NOMO-1 treated with DMSO at 0.1 percent for 48 hours (cell line): ENCODE measurements at regions not wholly inside any gene's neighbourhood (a gene's known extent, or its start where the extent isn't known, plus 50 kb on each side); places are given as distances from the start of the nearest gene placed in this dataset.

Experiments used
- DNase-seq: peaks from one replicate; lab custom pipeline; 2025; ENCODE audit not compliant: unreplicated experiment; lab: John Stamatoyannopoulos, UW

DNA sequence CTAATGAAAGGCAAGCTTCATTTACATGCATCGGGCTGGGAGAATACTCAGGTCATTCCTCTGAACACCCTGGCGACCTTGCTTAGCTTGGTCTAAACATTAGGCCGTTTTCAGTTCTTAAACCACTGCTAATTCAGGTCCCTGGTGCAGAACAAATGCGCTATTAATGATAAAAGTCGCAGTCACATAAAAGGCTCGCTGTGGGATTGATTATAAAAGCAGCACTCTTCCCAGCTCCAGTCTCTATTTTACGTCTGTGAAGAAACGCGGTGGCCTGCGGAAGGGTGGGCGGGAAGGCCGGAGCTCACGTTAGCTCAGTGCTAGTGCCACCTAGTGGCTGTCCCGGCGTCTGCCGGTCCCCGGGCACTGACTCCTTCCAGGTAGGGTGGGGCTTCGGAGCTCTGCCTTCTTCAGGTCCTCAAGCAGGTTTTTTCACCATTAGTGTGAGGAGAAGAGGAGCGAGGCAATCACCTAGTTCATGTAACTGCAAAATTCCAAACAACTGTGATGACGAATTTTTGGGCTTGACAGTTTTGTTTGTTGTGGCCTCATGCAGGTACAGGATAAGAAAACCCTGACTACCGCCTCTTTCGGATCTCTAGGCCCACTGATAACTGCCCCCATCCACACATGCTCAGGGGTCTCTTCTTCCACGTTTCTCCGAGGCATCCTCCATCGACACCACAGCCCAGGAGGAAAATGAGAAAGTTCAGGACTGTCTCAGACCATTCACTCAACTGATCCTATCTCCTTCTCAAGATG lies 66.5 kb upstream of the CLMP start:
- peak; percentile 78 for DNase-seq

GRCh38 chr11:123260511-123261211 lies 65.6 kb upstream of the CLMP start:
- no peak for DNase-seq

- DNase-seq, result no peak
Measured at GRCh38 chr11:123258877-123259276, 63.8 kb upstream of the CLMP start.

DNA sequence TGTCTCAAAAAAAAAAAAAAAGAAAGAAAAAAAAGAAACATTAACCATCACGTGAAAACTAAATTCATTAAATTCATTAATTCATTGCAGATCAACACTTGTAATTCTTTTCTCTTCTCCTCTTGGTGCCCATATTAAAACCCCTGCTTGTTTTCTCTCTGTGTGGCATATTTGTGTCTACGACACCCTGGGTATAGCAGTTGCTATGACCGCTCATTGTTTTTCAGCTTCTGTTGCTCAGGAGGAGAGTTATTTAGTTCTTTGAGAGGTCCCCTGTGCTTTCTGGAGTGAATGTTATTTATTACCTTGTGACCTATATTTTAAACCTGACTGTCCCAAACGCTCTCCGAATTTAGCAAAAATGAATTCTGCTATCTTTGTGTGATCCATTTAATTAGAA lies 62.3 kb upstream of the CLMP start:
- no peak for DNase-seq

- DNase-seq, result no peak
Measured at GRCh38 chr11:123255909-123256308, 60.9 kb upstream of the CLMP start.

DNA sequence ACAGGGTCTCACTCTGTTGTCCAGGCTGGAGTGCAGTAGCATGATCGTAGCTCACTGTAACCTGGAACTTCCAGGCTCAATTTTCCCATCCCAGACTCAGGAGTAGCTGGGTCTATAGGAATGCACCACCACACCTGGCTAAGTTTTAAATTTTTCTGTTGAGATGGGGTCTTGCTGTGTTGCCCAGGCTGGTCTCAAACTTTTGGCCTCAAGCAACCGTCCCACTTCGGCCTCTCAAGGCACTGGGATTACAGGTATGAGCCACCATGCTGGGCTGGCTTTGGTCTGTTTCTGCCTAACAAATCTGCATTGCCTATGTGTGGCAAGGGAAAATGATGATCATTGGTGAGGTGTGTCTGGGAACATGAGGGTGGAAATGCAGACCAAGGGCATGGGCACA lies 59.3 kb upstream of the CLMP start:
- no peak for DNase-seq

- DNase-seq, result no peak
Measured at GRCh38 chr11:123253911-123254310, 58.9 kb upstream of the CLMP start.

GRCh38 chr11:123253223-123253622 lies 58.2 kb upstream of the CLMP start:
- DNase-seq, result no peak

DNA sequence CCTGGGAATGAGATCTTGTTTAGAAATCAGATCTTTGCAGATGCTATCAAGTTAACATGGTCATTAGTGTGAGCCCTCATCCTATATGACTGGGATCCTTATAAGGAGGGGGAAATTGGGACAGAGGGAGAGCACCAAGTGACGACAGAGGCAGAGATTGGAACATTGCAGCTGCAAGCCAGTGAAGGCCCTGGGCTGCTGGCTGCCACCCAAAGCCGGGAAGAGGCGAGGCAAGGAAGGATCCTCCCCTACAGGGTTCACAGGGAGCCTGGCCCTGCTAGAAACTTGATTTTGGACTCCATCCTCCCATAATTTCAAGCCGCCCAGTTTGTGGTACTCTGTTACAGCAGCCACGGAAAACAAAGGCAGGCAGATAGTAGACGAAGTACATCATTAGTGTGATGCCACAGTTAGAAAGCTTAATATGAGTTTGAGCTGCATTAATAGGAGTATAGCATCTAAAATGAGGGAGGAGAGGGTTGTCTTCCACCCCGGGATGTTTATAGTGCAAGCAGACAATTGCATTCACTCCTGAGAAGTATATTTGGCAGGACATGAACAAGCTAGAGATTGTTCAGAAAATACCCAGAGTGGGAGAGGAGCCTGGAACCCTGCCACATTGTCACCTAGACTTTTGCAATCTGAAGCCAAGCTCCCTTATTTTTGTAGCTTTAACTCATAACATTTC lies 56.8 kb upstream of the CLMP start:
- no peak for DNase-seq

DNA sequence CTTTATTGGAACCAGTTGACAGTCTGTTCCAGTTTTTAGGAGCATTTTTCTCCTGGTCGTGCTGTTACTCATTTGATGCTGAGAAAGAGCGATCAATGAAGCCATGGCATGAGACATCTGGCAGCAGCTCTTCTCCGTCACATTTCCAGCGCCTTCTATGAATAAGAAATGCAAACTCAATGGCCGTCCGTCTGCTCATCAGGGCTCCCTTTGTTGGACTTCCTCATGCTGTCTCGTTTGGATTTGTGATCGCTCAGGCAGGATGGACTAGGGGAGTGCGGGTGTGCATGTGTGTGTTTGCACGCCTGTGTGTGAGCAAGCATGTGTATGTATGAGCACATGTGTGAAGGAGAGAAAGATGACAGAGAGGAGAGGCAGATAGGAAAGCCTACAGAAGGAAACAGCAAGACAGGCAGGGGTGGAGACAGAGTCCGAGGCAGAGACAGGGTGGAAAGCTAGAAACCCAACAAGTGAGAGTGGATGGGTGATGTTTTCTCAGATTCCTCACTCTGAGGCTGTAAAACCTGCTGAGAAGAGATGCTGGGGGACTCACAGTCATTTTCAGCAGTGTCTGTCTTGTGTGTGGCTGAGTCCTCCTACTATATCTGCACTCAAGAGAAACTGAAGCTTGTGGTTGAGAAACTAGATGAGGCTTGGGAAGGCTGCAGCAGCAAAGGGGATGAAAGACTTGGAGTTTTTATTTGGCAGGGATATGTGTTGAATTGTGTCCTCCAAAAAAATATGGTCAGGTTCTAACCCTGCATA lies 56.0 kb upstream of the CLMP start:
- no peak for DNase-seq

DNA sequence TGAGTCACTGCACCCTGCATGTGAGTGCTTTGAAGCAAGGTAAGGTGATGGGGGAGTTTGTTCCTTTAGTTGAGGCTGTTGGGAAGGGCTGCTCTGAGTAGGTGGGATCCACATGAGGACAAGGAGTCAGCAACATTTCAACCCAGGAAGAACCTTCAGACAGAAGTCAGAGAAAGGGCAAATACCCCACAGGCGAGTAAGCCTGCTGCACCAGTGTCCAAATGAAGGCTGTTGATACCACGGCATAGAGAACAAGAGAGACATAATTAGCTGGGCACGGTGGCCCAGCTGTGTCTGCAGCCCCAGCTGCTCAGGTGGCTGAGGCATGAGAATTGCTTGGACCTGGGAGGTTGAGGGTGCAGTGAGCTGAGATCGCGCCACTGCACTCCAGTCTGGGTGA lies 54.3 kb upstream of the CLMP start:
- no peak for DNase-seq

GRCh38 chr11:123247813-123248379 lies 52.8 kb upstream of the CLMP start:
- no peak for DNase-seq

DNA sequence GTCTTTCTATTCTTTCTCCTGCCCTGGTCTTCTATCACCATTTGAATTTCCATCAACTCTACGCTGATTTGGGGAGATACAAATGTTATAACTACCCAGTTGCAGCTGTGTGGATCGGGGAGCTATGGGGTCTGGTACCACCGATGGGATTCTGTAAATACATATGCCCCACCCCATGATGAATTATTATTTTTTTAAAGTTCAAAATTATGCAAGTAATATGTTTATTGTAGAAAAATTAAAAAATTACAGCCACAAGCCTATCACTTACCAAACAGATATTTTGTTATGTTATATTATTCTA lies 52.4 kb upstream of the CLMP start:
- DNase-seq, result no peak

DNA sequence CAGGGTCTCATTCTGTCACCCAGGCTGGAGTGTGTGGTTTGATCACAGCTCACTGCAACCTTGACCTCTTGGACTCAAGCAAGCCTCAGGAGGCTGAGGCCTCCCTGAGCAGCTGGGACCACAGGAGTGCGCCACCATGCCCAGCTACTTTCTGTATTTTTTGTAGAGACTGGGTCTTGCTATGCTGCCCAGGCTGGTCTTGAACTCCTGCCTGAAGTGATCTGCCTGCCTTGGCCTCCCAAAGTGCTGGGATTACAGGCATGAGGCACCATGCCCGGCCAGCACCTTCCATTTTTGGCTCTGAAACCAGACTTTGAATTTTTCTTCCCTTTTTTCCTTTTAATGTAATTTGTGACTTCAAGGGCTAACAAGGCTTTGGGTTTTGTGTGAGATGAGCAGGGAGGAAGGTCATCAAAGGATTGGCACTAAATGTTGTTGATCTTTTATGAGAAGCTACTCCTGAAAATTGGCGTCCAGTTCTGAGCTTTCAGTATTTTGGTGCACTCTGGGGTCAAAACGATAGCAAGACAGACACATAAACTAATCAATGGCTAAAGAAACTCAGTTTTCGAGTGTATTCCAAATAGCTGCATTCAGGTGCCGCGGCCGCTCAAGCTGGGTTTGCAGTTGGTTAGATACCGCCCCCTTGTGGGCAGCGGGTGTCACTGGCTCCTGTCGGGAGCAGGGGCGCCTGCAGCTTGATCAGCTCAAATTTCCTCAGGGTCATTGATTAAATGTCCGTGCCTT lies 51.9 kb upstream of the CLMP start:
- DNase-seq, result peak; percentile 81

- DNase-seq, result no peak
Measured at GRCh38 chr11:123245567-123245966, 50.5 kb upstream of the CLMP start.
